ENCODE measurements at regions not wholly inside any gene's neighbourhood (a gene's known extent, or its start where the extent isn't known, plus 50 kb on each side); places are given as distances from the start of the nearest gene placed in this dataset.

DNA sequence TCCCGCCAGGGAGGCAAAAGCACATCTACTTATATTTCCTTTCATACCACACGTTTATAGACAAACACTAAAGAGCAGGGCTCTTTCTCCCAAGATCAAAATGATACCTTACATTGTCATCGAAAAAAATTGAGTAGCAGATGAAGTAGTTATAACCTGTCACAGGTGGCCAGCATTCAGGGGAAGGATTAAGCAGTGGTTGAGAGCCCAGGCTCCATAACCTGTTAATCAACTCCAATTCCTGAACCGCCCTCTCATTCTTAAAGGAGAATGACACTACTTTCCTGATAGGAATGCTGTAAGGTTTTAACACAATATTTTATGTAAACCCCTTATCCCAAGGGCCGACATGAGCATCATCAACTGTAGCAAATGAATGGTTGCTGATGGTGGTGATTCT is 268.9 kb upstream of the KCNIP4 start:
- no peak for DNase-seq (ENCODE audit: low read depth)

GRCh38 chr4:22216278-22216677 is 267.7 kb upstream of the KCNIP4 start:
- no peak for DNase-seq (ENCODE audit: low read depth)

- DNase-seq (ENCODE audit: low read depth), result no peak
These were observed 266.5 kb upstream of the KCNIP4 start for GRCh38 chr4:22215084-22215483.

DNA sequence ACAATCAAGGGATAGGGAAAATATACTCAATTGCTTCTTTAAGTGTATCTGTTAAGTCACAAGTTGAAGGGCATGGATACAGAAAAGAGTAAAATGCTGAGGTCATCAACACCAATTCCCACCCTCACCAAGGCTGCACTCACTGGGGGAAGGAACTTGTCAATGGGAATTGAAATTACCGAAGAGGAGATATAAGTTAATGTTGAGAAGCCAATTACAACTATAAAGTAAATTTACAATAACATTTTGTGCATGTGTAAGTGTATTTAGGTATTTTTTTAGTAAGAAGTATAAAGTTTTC is 255.1 kb upstream of the KCNIP4 start:
- no peak for DNase-seq (ENCODE audit: low read depth)

- no peak for DNase-seq (ENCODE audit: low read depth)
These were observed 254.6 kb upstream of the KCNIP4 start for GRCh38 chr4:22202975-22203710.

GRCh38 chr4:22202246-22202974 is 253.8 kb upstream of the KCNIP4 start:
- no peak for DNase-seq (ENCODE audit: low read depth)

- no peak for DNase-seq (ENCODE audit: low read depth)
These were observed 252.7 kb upstream of the KCNIP4 start for GRCh38 chr4:22201256-22201655.

- DNase-seq (ENCODE audit: low read depth), result no peak
These were observed 248.0 kb upstream of the KCNIP4 start for GRCh38 chr4:22196551-22196950.

- DNase-seq (ENCODE audit: low read depth), result no peak
These were observed 243.5 kb upstream of the KCNIP4 start for GRCh38 chr4:22192084-22192511.

GRCh38 chr4:22191565-22191964 is 243.0 kb upstream of the KCNIP4 start:
- no peak for DNase-seq (ENCODE audit: low read depth)

DNA sequence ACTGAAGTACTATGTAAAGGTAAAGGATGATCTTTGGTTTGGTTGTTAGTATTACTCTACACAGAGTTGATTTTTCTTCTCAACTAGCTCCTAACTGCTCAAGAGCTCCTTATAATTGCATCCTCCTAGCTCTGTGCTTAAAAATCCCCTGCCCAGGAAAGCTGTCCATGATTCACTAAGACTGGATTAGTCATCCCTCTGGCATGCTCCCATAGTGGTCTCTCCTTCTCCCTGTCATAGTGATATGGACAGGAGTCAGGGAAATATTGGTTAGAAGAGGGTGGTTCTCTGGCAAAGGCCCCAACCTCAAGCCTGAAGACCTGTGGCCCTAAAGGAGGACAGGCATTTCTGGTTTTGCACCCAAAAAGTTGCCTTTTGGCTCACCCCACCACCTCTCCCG is 242.3 kb upstream of the KCNIP4 start:
- DNase-seq (ENCODE audit: low read depth), result no peak

GRCh38 chr4:22187203-22187820 is 238.7 kb upstream of the KCNIP4 start:
- DNase-seq (ENCODE audit: low read depth), result no peak

DNA sequence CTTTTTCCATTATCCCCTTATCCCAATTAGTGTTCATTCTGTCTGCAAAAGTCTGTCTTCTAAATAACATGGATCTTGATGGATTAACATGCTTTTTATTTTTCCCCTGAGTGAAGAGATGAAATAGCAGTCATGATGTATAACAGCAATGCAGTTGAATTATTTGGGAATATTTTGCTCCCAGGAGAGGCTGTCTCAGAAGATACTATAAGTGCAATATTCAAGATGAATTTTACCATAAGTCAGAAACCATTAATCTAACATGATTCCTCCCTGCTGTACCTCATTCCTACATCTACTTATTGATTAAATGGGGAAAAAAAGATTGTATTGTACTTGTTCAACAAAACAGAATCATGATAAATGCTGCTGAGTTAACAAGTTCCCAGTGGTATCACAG is 233.2 kb upstream of the KCNIP4 start:
- DNase-seq (ENCODE audit: low read depth), result no peak

GRCh38 chr4:22179124-22179874 is 230.7 kb upstream of the KCNIP4 start:
- DNase-seq (ENCODE audit: low read depth), result no peak

DNA sequence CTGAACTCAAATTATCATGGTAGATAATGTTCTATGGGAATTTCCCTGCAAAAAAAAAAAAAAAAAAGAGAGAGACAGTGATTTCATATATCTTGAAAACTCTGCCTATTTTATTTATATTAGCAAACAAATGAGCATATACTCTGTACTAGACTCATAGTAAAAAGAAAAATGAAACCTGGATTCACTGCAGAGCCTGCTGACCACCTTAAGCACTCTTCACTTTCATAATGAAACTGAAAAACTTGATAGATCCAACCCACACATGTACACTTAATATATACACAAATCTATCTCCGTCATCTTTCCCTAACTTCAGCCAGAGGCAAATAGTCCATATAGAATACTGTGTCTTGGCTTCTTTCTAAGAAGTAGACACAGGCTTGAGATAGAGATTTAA is 226.1 kb upstream of the KCNIP4 start:
- DNase-seq (ENCODE audit: low read depth), result no peak

GRCh38 chr4:22170353-22170752 is 221.8 kb upstream of the KCNIP4 start:
- no peak for DNase-seq (ENCODE audit: low read depth)

DNA sequence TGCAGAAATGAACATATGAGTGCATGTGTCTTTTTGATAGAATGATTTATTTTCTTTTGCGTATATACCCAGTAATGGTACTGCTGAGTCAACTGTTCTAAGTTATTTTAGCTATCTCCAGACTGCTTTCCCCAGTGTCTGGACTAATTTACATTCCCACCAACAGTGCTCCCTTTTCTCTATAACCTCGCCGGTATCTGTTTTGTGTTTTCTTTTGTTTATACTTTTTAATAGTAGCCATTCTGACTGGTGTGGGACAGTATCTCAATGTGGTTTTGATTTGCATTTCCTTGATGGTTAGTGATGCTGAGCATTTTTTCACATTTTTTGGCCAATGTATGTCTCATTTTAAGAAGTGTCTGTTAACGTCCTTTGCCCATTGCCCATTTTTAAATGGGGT is 218.6 kb upstream of the KCNIP4 start:
- DNase-seq (ENCODE audit: low read depth), result no peak

GRCh38 chr4:22162454-22162853 is 213.9 kb upstream of the KCNIP4 start:
- DNase-seq (ENCODE audit: low read depth), result no peak

GRCh38 chr4:22130741-22131140 is 182.2 kb upstream of the KCNIP4 start:
- DNase-seq (ENCODE audit: low read depth), result no peak

GRCh38 chr4:22129454-22130029 is 181.0 kb upstream of the KCNIP4 start:
- no peak for DNase-seq (ENCODE audit: low read depth)

DNA sequence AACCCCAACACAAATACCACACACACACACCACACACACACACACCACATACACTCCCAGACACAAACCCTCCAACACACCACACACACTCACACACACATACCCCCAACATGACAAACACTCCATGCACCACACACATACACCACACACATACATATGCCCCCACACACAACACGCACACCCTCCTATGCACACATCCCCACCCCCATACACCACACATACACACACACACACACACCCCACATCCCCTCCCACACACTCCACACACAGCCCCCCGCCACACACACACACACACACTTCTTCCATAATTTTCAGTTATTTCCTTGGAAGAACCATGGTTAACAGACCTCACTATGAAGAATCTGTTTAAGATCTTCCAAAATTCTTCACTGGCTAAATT is 173.5 kb upstream of the KCNIP4 start:
- DNase-seq (ENCODE audit: low read depth), result no peak

DNA sequence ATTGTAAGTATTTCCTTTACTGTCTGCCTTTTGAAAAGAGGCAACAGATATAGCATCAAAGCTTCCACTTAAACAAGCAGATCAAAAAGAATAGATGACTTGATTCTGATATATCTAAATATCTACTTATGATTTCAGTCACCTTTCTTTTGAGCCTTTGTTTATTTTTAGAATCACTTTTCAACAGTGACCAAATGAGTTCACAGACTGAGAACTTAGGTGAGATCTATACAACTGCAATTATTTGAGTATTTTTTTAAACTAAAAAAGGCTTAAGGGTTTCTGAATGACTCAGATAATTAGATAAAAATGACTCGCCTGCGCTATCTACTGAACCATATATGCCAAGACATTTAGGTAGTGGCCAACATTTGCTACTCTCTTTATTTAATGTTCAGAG is 166.7 kb upstream of the KCNIP4 start:
- no peak for DNase-seq (ENCODE audit: low read depth)
